ENCODE measurements at regions not wholly inside any gene's neighbourhood (a gene's known extent, or its start where the extent isn't known, plus 50 kb on each side); places are given as distances from the start of the nearest gene placed in this dataset.

- WGBS, 2 experiments (ENCODE audit: extremely low coverage in 2 of 2, insufficient read length in 1 of 2), result 92% methylated on average over 8 of the region's 14 CpGs; no CpG with 5 or more reads in 1 of the 2 experiments
- no TSS peak for BruUV-seq (replicated peaks)
- Histone ChIP-seq H2BK20ac (ENCODE audit: low read depth, low read length) (no peak overlapping the region), H3K56ac (ENCODE audit: extremely low read depth, insufficient read depth, low read length) (no peak overlapping the region), H3K79me1 (ENCODE audit: low read depth in 1 of 2, low read length in 2 of 2) (no peaks in the 10 kb centered on the region), H3K18ac (ENCODE audit: low read depth, low read length) (no peak overlapping the region), H4K5ac (ENCODE audit: low read depth, low read length) (no peak overlapping the region), H2AK5ac (ENCODE audit: low read depth, low read length) (no peak overlapping the region), H2BK15ac (ENCODE audit: low read depth, low read length) (no peak overlapping the region), H3K9me3 (ENCODE audit: control insufficient read depth, insufficient read depth, low read length) (no peaks in the 10 kb centered on the region), H4K8ac (ENCODE audit: low read depth in 2 of 2, low read length in 2 of 2) (no peak overlapping the region), H3K4me3 (ENCODE audit: insufficient read depth, low read depth, low read length) (no peak overlapping the region), H3K9ac (ENCODE audit: low read depth, low read length) (no peak overlapping the region), H2BK120ac (ENCODE audit: low read depth, low read length) (no peak overlapping the region), H2AK9ac (replicated peaks; ENCODE audit: low read depth, low read length, poor library complexity) (no peak overlapping the region), H3K4me2 (ENCODE audit: low read depth, low read length) (no peak overlapping the region), H3K23ac (ENCODE audit: low read depth, low read length) (no peak overlapping the region), H3K9me1 (ENCODE audit: insufficient read depth, low read length) (no peaks in the 10 kb centered on the region), H2AFZ (replicated peaks; ENCODE audit: low read length, poor library complexity) (no peak overlapping the region), H3K27ac (ENCODE audit: insufficient read depth, low read length) (no peak overlapping the region), H3K4ac (ENCODE audit: low read depth, low read length) (no peak overlapping the region), H3K36me3 (ENCODE audit: control insufficient read depth, insufficient read depth, low read length) (no peaks in the 10 kb centered on the region), H4K91ac (ENCODE audit: insufficient read depth, low read depth, low read length) (no peak overlapping the region), H2BK5ac (ENCODE audit: low read depth, low read length, poor library complexity, severe bottlenecking) (no peak overlapping the region), H3K4me1 (ENCODE audit: control insufficient read depth, insufficient read depth, low read length) (no peaks in the 10 kb centered on the region), H3K14ac (replicated peaks; ENCODE audit: low read depth, low read length) (no peak overlapping the region), H4K20me1 (ENCODE audit: insufficient read depth, low read length) (no peaks in the 10 kb centered on the region), H3K27me3 (ENCODE audit: control insufficient read depth, insufficient read depth, low read length) (no peaks in the 10 kb centered on the region)
- no peak for DNase-seq
- ATAC-seq (ENCODE audit: low read depth), result no peak
- dilution Hi-C loops (cut with HindIII; ENCODE audit: low sequenced_read_pairs, unreplicated experiment), result no loop called here
- intact Hi-C loops (cut with micrococcal nuclease), result no loop called here
- ChIA-PET CTCF (no interaction called here), POLR2A (ENCODE audit: unreplicated experiment) (no interaction called here)
- in situ Hi-C loops (cut with MboI; ENCODE audit: low sequenced_read_pairs), result loop anchor here (25.0 kb wide), 2 partner anchors 112 to 312 kb away; no protein-coding TSS in a partner anchor
- TF ChIP-seq POLR2A (IDR thresholded peaks at IDR 0.05; ENCODE audit: low read depth, low read length) (no peak), MXI1 (IDR thresholded peaks at IDR 0.05; ENCODE audit: borderline replicate concordance, low read depth, low read length) (no peak), MAFK (IDR thresholded peaks at IDR 0.05; ENCODE audit: low read depth, low read length) (no peak), CHD1 (IDR thresholded peaks at IDR 0.05; ENCODE audit: low read depth, low read length) (no peak), MAZ (IDR thresholded peaks at IDR 0.05; ENCODE audit: borderline replicate concordance, low read depth, low read length) (no peak), FOS (IDR thresholded peaks at IDR 0.05; ENCODE audit: low read depth, low read length) (no peak), RFX5 (IDR thresholded peaks at IDR 0.05; ENCODE audit: low read depth, low read length) (no peak), RAD21 (IDR thresholded peaks at IDR 0.05; ENCODE audit: low read length) (no peak), NFE2L2 (IDR thresholded peaks at IDR 0.05; ENCODE audit: low read depth, low read length) (no peak), RCOR1 (IDR thresholded peaks at IDR 0.05; ENCODE audit: insufficient replicate concordance, low read length) (no peak), BHLHE40 (IDR thresholded peaks at IDR 0.05; ENCODE audit: low read depth, low read length) (no peak), ELK1 (IDR thresholded peaks at IDR 0.05; ENCODE audit: borderline replicate concordance, low read depth, low read length) (no peak), SMC3 (IDR thresholded peaks at IDR 0.05; ENCODE audit: low read depth, low read length) (no peak)
- TF ChIP-seq, protein P1, sequence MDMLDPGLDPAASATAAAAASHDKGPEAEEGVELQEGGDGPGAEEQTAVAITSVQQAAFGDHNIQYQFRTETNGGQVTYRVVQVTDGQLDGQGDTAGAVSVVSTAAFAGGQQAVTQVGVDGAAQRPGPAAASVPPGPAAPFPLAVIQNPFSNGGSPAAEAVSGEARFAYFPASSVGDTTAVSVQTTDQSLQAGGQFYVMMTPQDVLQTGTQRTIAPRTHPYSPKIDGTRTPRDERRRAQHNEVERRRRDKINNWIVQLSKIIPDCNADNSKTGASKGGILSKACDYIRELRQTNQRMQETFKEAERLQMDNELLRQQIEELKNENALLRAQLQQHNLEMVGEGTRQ (IDR thresholded peaks at IDR 0.05; ENCODE audit: low read depth, low read length), result no peak
These were observed 105.9 kb upstream of the AKAP13 start for GRCh38 chr15:85274315-85275050.

Data from IMR-90 (cell line).